Kidney (tissue), 13 donors: ENCODE measurements at regions not wholly inside any gene's neighbourhood (a gene's known extent, or its start where the extent isn't known, plus 50 kb on each side); places are given as distances from the start of the nearest gene placed in this dataset.
A peak's percentile ranks its signal among the peaks of the same experiment; 100 is the strongest.

Experiments
- DNase-seq, 5 donors: peaks; one replicate each; pipeline ENCODE4 v3.0.0-alpha.2; 2013 to 2020
- FAIRE-seq: peaks from 2 replicates; lab custom pipeline; 2012; peaks lifted over from hg19 to GRCh38; lab: Jason Lieb, UNC
- H3K27ac ChIP-seq, 2 donors: one replicate each; pipeline ENCODE4 v1.7.0; 2013; ENCODE audit warnings: low read depth in 2 of 2, low read length in 2 of 2, inconsistent platforms in 1 of 2
- H3K27me3 ChIP-seq: one replicate; pipeline ENCODE4 v1.7.1; 2013; ENCODE audit warnings: low read length, inconsistent platforms; ENCODE audit not compliant: control insufficient read depth, insufficient read depth
- H3K36me3 ChIP-seq, 3 donors: one replicate each; pipeline versions ENCODE4 v1.7.0 to v1.7.1; 2013; ENCODE audit warnings: low read length in 3 of 3, control low read depth in 1 of 3, inconsistent platforms in 1 of 3; ENCODE audit not compliant: insufficient read depth in 3 of 3, control insufficient read depth in 2 of 3
- H3K4me1 ChIP-seq, 3 donors: one replicate each; pipeline versions ENCODE4 v1.7.0 to v1.7.1; 2013; ENCODE audit warnings: low read length in 3 of 3, inconsistent platforms in 1 of 3, low read depth in 1 of 3; ENCODE audit not compliant: control insufficient read depth in 2 of 3, insufficient read depth in 2 of 3
- H3K4me3 ChIP-seq, 3 donors: one replicate each; pipeline versions ENCODE4 v1.7.0 to v1.8.1; 2013; ENCODE audit warnings: low read length in 3 of 3, control low read depth in 1 of 3, inconsistent platforms in 1 of 3
- H3K9ac ChIP-seq, 3 donors: one replicate each; pipeline versions ENCODE4 v1.7.0 to v1.7.1; 2013; ENCODE audit warnings: low read length in 3 of 3, control low read depth in 1 of 3, inconsistent platforms in 1 of 3
- H3K9me3 ChIP-seq, 3 donors: one replicate each; pipeline versions ENCODE4 v1.7.0 to v1.7.1; 2013; ENCODE audit warnings: low read length in 3 of 3, control low read depth in 1 of 3, inconsistent platforms in 1 of 3; ENCODE audit not compliant: control insufficient read depth in 2 of 3, insufficient read depth in 1 of 3
- CTCF ChIP-seq: IDR thresholded peaks from 3 replicates; pipeline ENCODE4 v1.5.1; 2012; ENCODE audit warnings: mild to moderate bottlenecking, moderate library complexity, borderline replicate concordance; ENCODE audit not compliant: insufficient read depth; ENCODE audit errors: extremely low read depth
- intact Hi-C: fragments of 100-400 bp; cut with DNase I; formaldehyde crosslinking; loops from one replicate; pipeline ENCODE4 v1.11.1; 2022
- donor health status: control.
- donor health status: control.
- donor health status: control.
- donor health status: control.
- donor health status: control.
- donor health status: DM: yes; HTN: yes; CAD: no.
- donor health status: Normal renal cell carcinoma (clear cell type).

DNA sequence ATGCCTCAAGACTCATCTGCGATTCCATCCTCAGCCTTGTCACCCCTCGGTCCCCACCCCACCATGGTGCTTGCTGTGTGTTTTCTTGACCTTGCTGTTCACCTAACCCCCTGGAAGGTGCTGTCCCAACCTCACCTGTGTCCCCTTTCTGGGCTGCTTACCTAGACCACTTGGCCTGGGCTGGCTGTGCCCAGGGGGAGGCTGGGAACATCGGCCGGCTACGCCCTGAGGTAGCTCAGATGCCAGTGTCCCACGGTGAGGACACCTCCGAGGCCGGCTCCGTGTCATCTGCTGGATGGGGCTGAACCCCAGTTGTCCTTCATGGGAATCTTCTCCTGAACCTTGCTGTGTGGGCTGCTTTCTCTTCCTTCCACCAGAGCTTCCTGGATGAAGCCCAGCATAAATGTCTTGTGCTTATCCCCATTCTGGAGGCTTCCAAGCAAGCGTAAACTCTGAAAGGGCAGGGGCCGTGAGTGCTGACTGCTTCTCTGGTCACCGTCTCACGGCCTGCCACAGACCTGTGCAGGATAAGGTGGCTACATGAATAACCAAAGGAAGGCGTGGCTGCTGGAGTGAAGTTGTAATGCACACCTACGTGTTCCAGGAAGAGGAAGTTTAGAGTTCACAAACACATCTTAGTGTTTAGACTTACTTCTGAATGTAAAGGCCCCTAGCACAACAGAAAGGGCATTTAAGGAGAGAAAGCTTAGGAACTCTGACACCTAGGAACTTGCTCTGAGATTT is 724.3 kb downstream of the TBC1D22A start:
- no peak for FAIRE-seq
- no peak for TF ChIP-seq CTCF
- no peak for DNase-seq
- no peaks in the 10 kb centered on the region for H3K36me3 ChIP-seq
- no peaks in the 10 kb centered on the region for H3K27me3 ChIP-seq
- no peak overlapping the region for H3K9ac ChIP-seq
- H3K4me1 ChIP-seq: no peaks in the 10 kb centered on the region
- H3K4me3 ChIP-seq: no peak overlapping the region
- H3K27ac ChIP-seq: no peak overlapping the region
- H3K9me3 ChIP-seq: no peaks in the 10 kb centered on the region
- intact Hi-C loops: no loop called here

DNA sequence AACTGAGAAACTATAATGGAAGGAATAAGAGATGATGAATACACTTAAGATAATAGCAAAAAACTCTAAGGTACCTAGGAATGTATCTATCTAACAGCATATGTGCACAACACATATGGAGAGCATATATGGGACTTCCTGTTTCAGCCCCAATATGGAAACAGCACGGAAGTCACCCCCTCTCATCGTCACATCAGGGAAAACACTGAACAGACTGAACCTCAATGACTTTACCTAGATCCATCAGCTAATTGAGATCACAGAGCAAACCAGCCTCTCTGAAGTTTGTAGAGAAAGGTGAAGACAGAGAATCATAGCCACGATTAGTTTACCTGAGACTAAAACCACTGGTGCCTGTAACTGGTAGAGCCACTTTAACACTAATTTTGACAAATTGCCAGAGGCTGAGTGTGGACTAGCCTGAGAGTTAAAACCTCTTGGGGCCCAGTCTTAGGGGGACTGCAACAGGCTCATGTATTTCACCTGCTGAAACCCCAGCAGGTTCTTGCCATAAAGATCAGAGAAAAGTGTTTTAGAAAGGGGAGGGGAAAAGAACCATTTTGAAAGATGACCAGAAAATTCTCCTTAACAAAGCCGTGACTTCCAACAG is 722.6 kb downstream of the TBC1D22A start:
- Histone ChIP-seq H3K27me3 (no peaks in the 10 kb centered on the region), H3K4me3 (no peak overlapping the region), H3K9me3 (no peaks in the 10 kb centered on the region), H3K36me3 (no peaks in the 10 kb centered on the region), H3K9ac (no peak overlapping the region), H3K27ac (no peak overlapping the region), H3K4me1 (no peaks in the 10 kb centered on the region)
- FAIRE-seq (no peak), DNase-seq (peak in 2 of 5 donors; percentile 42 to 62)
- intact Hi-C loops: no loop called here
- TF ChIP-seq CTCF: no peak

- FAIRE-seq (no peak), DNase-seq (no peak)
- H3K27me3 ChIP-seq: no peaks in the 10 kb centered on the region
- H3K27ac ChIP-seq: no peak overlapping the region
- no peak overlapping the region for H3K4me3 ChIP-seq
- no peaks in the 10 kb centered on the region for H3K9me3 ChIP-seq
- no peak overlapping the region for H3K9ac ChIP-seq
- TF ChIP-seq CTCF: no peak
- H3K4me1 ChIP-seq: no peaks in the 10 kb centered on the region
- intact Hi-C loops: no loop called here
- H3K36me3 ChIP-seq: no peaks in the 10 kb centered on the region
Measured at GRCh38 chr22:47476231-47476630, 713.8 kb downstream of the TBC1D22A start.
